Epithelial cell of prostate (primary cell): ENCODE measurements at regions not wholly inside any gene's neighbourhood (a gene's known extent, or its start where the extent isn't known, plus 50 kb on each side); places are given as distances from the start of the nearest gene placed in this dataset.
A peak's percentile ranks its signal among the peaks of the same experiment; 100 is the strongest.
"Not testable (repeated sequence)": the region's sequence is repeated elsewhere in the genome, so short reads cannot be mapped to it uniquely, and the experiment has no call there.

Source experiments
- DNase-seq: peaks from one replicate; pipeline ENCODE4 v3.0.0-alpha.2; 2011; ENCODE audit warnings: low read depth, low spot score
- H3K27ac ChIP-seq: fragments of 450-650 bp; 2 replicates; pipeline ENCODE4 v1.5.1; 2017; ENCODE audit warnings: mild to moderate bottlenecking

- not testable (repeated sequence) for DNase-seq, H3K27ac ChIP-seq
These were observed 203.2 kb downstream of the SNCAIP start for GRCh38 chr5:122515210-122515609.

DNA sequence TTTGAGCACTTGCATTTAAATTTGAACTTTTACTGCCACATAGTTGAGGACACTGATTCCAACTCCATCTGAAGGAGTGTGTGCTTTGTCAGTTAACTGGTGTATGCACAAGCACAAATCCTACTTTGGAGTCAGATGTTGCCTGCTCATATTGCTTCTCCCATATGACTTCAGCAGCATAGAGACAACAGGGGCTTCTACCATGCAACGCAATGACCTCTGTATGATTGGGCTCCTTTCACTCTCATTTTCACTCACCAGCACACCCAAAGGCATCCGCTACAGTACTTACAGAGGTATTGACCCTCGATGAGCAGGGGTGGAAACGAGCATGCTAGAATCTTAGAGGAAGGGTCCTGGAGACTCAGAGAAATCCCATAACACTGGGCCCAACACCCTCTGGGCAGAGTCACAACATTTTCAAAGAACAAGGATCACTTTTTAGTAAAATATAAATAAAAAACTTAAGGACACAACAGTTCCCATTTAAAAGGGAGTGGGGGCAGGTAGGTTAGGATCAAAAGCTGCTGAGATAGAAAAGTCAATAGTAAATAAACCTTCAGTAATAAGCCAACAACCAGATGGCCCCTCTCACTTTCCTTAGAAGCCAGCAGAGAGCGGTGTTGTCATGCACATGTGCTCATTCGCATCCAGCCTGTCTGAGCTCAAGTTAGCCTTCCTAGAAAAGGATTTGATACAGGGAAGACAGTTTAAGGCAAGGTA, 203.8 kb downstream of the SNCAIP start:
- H3K27ac ChIP-seq, result no peak overlapping the region
- DNase-seq, result peak; percentile 26

- H3K27ac ChIP-seq, result no peak overlapping the region
- no peak for DNase-seq
These were observed 204.4 kb downstream of the SNCAIP start for GRCh38 chr5:122516432-122516743.

DNA sequence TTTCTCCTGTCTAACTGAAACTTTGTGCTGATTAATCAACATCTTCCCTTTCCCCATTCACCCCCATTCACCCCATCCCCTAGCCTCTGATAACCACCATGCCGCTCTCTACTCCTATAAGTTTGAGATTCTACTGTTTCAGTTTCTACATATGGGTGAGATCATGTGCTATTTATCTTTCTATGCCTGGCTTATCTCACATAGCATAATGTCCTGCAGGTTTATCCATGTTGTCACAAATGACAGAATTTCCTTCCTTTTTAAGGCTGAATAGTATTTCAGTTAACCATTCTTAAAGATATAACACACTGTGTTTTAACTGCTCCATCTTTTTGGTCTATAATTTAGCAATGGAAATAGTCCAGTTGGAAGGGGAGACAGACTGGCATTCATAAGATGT, 205.1 kb downstream of the SNCAIP start:
- no peak for DNase-seq
- no peak overlapping the region for H3K27ac ChIP-seq

GRCh38 chr5:122523776-122524175, 211.7 kb downstream of the SNCAIP start:
- DNase-seq, result no peak

GRCh38 chr5:122527547-122527946, 215.5 kb downstream of the SNCAIP start:
- no peak for DNase-seq
- no peak overlapping the region for H3K27ac ChIP-seq

More at GRCh38 chr5:122523776-122524175, 211.7 kb downstream of the SNCAIP start:
- H3K27ac ChIP-seq, result no peak overlapping the region

DNA sequence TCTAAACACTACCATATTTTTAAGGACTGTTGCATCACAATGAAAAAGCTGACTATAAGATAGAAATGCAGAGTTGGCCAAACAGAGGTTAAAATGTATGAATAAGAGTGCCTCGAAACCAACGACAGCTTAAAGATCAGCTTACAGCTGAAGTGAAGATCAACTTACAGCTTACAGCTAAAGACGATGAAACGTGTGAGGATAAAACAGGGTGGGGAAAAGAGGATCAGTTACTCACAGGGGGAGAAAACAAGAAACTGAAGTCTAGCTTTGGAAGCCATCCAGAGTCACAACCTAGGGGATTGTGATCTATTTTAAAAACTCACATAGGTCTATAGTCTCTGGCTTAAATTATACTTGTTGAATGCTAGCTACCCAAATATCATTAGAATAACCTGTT, 220.0 kb downstream of the SNCAIP start:
- no peak overlapping the region for H3K27ac ChIP-seq
- no peak for DNase-seq

DNA sequence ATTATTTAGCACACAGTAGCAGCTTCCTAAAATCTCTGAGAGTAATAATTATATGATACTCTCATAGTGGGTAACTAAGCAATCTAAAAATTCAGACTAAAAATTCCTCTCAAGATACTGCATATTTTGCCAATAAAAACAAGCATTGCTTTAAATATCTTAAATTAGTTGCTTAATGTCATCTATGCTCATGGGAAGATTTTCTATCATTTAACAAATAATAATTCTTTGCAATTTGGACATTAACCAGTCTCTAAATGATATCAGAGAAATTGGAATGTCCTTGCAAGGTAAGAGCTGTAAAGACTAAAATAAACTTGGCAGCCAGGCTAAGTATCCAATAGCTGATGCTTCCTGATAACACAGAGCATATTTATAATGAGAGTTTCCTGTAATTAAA, 221.8 kb downstream of the SNCAIP start:
- no peak for DNase-seq
- no peak overlapping the region for H3K27ac ChIP-seq

DNA sequence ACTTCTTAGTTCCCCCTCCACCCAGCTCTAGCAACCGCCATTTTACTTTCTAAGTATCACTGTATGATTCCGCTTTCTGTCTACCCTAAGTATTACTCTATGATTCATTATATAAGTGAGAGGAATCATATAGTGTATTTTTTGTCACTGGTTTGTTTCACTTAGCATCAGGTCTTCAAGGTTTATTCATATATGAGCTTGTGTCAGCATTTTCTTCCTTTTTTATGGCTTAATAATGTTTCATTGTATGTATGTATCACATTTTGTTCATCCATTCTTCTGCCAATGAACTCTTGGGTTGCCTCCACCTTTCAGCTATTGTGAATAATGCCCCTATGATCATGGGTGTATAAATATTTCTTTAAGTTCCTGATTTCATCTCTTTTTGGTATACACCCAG, 222.8 kb downstream of the SNCAIP start:
- DNase-seq, result no peak
- H3K27ac ChIP-seq, result no peak overlapping the region

- no peak overlapping the region for H3K27ac ChIP-seq
- no peak for DNase-seq
These were observed 229.4 kb downstream of the SNCAIP start for GRCh38 chr5:122541388-122541787.

GRCh38 chr5:122545986-122546385, 228.9 kb upstream of the SNX2 start:
- DNase-seq, result no peak
- no peak overlapping the region for H3K27ac ChIP-seq

DNA sequence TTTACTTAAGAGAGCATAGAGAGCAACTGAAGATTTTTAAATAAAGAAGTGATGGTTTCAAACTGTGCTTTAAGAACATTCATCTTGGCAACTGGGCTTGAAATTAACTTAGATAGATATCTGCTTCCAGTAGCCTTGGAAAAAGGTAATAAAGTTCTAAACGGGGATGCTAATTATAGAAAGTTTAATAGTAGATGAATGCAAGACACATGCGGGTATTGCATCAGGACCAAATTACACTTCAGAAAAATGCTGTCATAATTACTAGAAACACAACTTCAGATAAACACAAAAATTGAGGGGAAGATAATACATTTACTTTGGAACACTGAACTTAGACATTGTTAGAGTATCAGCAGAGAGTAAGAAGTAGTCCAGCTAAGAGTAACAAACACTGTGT, 227.7 kb upstream of the SNX2 start:
- DNase-seq, result no peak
- H3K27ac ChIP-seq, result no peak overlapping the region

GRCh38 chr5:122547669-122548068, 227.2 kb upstream of the SNX2 start:
- DNase-seq, result no peak
- no peak overlapping the region for H3K27ac ChIP-seq

- DNase-seq, result no peak
These were observed 215.2 kb upstream of the SNX2 start for GRCh38 chr5:122559676-122560075.

DNA sequence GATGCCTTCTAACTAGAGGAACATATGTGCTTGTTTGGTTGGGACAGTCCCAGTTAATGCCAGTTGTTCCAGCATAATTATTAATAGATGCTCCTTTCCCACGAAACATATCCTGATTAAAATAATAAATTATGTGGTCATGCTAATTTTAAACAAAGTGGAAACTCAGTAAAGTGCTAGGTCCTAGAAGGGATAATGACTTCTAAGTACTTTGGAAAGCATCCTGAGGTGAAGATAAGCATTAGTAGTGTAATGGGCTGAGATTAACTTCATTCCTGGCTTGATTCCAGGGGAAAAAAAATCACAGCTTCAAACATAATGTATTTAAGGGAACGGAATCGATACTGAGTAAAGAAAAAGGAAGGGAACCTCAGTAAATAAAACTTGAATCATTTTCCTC, 213.7 kb upstream of the SNX2 start:
- H3K27ac ChIP-seq, result no peak overlapping the region
- DNase-seq, result no peak

More at GRCh38 chr5:122559676-122560075, 215.2 kb upstream of the SNX2 start:
- H3K27ac ChIP-seq, result no peak overlapping the region

- DNase-seq, result no peak
- no peak overlapping the region for H3K27ac ChIP-seq
These were observed 209.5 kb upstream of the SNX2 start for GRCh38 chr5:122565331-122565730.

- H3K27ac ChIP-seq, result no peak overlapping the region
- no peak for DNase-seq
These were observed 198.4 kb upstream of the SNX2 start for GRCh38 chr5:122576256-122577016.

DNA sequence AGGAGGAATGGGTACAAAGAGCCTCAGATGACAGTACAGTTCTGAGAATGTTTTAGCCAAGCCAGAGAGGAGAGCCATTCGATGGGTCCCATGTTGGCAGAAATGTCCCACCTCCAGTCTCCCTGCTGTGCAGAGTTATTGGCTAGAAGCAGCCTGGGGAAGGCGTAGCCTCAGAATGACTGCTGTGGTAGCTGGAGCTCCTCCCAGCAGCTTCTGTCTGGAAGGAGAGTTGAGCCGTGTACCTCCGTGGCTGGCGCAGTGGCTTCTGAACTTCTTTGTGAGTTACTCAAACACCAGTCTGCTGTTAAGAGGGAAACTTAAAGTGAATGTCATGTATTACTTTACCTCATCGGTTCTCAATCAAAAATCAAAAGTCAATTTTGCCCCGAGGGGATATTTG, 193.3 kb upstream of the SNX2 start:
- H3K27ac ChIP-seq, result no peak overlapping the region
- DNase-seq, result no peak

DNA sequence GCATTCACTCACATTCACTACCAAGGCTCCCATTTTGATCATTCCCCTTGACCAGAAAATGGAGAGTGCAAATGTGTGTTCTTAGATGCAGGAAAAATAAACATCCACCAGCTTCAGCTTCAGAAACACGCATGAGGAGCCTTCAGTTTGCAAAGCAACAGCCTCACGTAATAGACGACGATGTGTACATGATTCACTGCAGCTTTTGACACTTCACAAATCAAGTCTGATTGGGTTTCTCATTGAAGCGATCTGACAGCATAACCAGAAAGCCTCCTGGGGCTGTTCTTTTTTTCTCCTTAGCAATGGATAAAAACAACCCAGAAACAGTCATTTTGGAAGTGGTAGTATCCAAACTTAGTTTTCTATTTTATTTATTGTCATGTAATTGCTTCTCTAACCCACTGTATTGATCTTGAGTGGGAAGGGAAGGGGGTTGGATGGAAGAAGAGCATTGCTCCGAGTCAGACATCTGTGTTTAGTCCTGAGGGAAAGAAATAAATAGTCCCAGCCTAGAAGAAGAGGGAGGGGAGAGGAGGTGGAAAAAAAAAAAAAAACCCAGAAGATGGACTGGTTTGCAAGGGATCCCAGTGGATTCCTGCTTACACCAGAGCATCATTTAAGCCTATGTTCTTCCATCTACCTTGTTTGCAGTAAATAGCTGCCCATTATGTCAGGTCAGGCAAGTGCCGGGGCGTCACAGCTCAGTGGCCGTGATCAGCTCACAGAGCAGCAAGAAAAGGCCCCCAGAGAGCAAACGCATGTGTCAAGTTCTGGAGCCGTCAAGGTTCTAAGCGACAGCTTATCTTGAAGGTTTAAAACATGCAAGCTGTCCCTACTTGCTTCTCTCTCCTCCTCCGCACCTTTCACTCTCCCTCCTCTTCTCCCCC, 190.2 kb upstream of the SNX2 start:
- no peak for DNase-seq
- H3K27ac ChIP-seq, result no peak overlapping the region

DNA sequence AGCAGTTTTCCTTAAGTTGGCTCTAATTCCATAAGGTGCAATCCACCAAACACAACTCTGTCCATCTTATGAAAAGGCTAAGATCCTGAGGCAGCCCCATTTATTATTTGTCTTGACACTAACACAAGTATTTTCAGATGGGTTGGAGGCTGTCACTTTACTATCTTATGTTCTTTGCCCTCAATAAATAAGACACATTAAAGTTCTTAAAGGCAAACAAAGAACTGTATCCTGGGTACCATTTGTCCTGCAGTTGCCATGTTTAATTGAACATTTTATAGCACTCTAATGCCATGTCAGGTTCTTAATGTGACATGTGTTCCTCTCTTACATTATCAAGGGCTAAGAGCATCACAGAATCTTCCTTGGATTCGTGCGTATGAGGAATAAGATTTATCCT, 189.5 kb upstream of the SNX2 start:
- no peak for DNase-seq
- no peak overlapping the region for H3K27ac ChIP-seq

GRCh38 chr5:122586351-122586750, 188.5 kb upstream of the SNX2 start:
- H3K27ac ChIP-seq, result no peak overlapping the region
- DNase-seq, result no peak
